Naive thymus-derived CD4-positive, alpha-beta T cell (primary cell): ENCODE measurements at regions not wholly inside any gene's neighbourhood (a gene's known extent, or its start where the extent isn't known, plus 50 kb on each side); places are given as distances from the start of the nearest gene placed in this dataset.

ENCODE experiments used
- ATAC-seq: fragments of 150-1000 bp; cut with Tn5 transposase; 2 replicates; pipeline ENCODE4 v1.10.0; 2021; ENCODE audit warnings: mild to moderate bottlenecking, moderate library complexity
- CTCF ChIA-PET: fragments of 350-600 bp; sonication (Branson Sonifier 250); formaldehyde crosslinking; loops from one replicate; lab custom pipeline; 2021; ENCODE audit warnings: antibody characterized with exemption; lab: Charles Lee
- POLR2A ChIA-PET: fragments of 350-600 bp; sonication (Branson Sonifier 250); formaldehyde crosslinking; loops from one replicate; lab custom pipeline; 2021; ENCODE audit warnings: antibody characterized with exemption, inconsistent platforms; lab: Charles Lee
- DNase-seq, 9 donors: peaks; one replicate each; pipeline versions ENCODE4 v3.0.0 to v3.0.0-alpha.2; 2020 to 2022; ENCODE audit warnings: mixed read lengths in 1 of 9
- H3K27ac ChIP-seq: one replicate; pipeline ENCODE4 v1.7.0; 2013; ENCODE audit warnings: mild to moderate bottlenecking, low read depth, low read length, moderate library complexity
- H3K27me3 ChIP-seq, 2 donors: one replicate each; pipeline ENCODE4 v1.7.0; 2013; ENCODE audit warnings: low read length in 2 of 2, mild to moderate bottlenecking in 2 of 2, moderate library complexity in 2 of 2; ENCODE audit not compliant: control insufficient read depth in 2 of 2, insufficient read depth in 2 of 2
- H3K36me3 ChIP-seq, 3 experiments: 1 replicate in 2 of 3; 2 replicates in 1 of 3; pipeline ENCODE4 v1.7.0; 2013; ENCODE audit warnings: low read length in 3 of 3, mild to moderate bottlenecking in 3 of 3, moderate library complexity in 1 of 3; ENCODE audit not compliant: insufficient read depth in 3 of 3, control insufficient read depth in 2 of 3
- H3K4me1 ChIP-seq, 2 donors: one replicate each; pipeline ENCODE4 v1.7.0; 2013; ENCODE audit warnings: low read length in 2 of 2, mild to moderate bottlenecking in 2 of 2, moderate library complexity in 1 of 2; ENCODE audit not compliant: control insufficient read depth in 2 of 2, insufficient read depth in 2 of 2
- H3K4me3 ChIP-seq: 2 replicates; pipeline ENCODE4 v1.7.0; 2013; ENCODE audit warnings: mild to moderate bottlenecking, low read length
- H3K9me3 ChIP-seq, 3 experiments: 1 replicate in 2 of 3; 2 replicates in 1 of 3; pipeline ENCODE4 v1.7.0; 2013; ENCODE audit warnings: low read length in 3 of 3; ENCODE audit not compliant: control insufficient read depth in 2 of 3
- H3K27ac Mint-ChIP-seq, 9 donors: one replicate each; pipeline ENCODE4 v1.8.0; 2020 to 2022; ENCODE audit warnings: mixed read lengths in 9 of 9, mild to moderate bottlenecking in 8 of 9, moderate library complexity in 5 of 9, inconsistent platforms in 2 of 9
- H3K27me3 Mint-ChIP-seq, 5 donors: one replicate each; pipeline ENCODE4 v1.8.0; 2021 to 2022; ENCODE audit warnings: mixed read lengths in 5 of 5, mild to moderate bottlenecking in 1 of 5
- H3K36me3 Mint-ChIP-seq, 5 donors: one replicate each; pipeline ENCODE4 v1.8.0; 2020 to 2022; ENCODE audit warnings: mixed read lengths in 5 of 5, mild to moderate bottlenecking in 3 of 5, inconsistent platforms in 1 of 5
- H3K4me1 Mint-ChIP-seq, 7 donors: one replicate each; pipeline ENCODE4 v1.8.0; 2020 to 2022; ENCODE audit warnings: mixed read lengths in 7 of 7, mild to moderate bottlenecking in 3 of 7, inconsistent platforms in 1 of 7
- H3K4me3 Mint-ChIP-seq, 10 donors: one replicate each; pipeline ENCODE4 v1.8.0; 2020 to 2022; ENCODE audit warnings: mild to moderate bottlenecking in 10 of 10, mixed read lengths in 10 of 10, moderate library complexity in 6 of 10, inconsistent platforms in 2 of 10
- H3K9me3 Mint-ChIP-seq, 11 donors: one replicate each; pipeline ENCODE4 v1.8.0; 2020 to 2022; ENCODE audit warnings: mixed read lengths in 11 of 11, mild to moderate bottlenecking in 4 of 11, inconsistent platforms in 1 of 11, moderate library complexity in 1 of 11
- intact Hi-C, 2 donors: fragments of 100-400 bp; cut with micrococcal nuclease; formaldehyde crosslinking; loops; one replicate each; pipeline ENCODE4 v1.15.1; 2023

DNA sequence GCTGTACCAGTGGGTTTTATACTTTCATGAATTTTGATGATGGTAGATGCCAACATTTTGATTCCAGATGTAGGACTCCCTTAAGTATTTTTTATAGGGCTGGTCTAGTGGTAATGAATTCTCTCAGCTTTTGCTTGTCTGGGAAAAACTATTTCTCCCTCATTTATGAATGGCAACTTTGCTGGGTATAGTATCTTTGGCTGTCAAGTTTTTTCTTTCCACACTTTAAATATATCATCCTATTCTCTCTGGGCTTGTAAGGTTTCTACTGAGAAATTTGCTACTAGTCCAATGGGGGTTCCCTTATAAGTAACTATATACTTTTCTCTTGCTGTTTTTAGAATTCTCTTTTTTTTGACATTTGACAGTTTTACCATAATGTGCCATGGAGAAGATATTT is 629.3 kb downstream of the NR2F1-AS1 start:
- Mint-ChIP-seq H3K27ac (no peak overlapping the region), H3K4me3 (no peak overlapping the region), H3K9me3 (peaks cover 7 to 59% (median 21%) of the 10 kb centered on the region in 11 donors), H3K27me3 (no peaks in the 10 kb centered on the region), H3K4me1 (no peaks in the 10 kb centered on the region), H3K36me3 (no peaks in the 10 kb centered on the region)
- CTCF ChIA-PET: no interaction called here
- H3K4me1 ChIP-seq: no peaks in the 10 kb centered on the region
- ATAC-seq (no peak), DNase-seq (no peak)
- H3K27ac ChIP-seq: no peak overlapping the region
- intact Hi-C loops: no loop called here
- H3K27me3 ChIP-seq: no peaks in the 10 kb centered on the region
- POLR2A ChIA-PET: no interaction called here
- H3K4me3 ChIP-seq: no peak overlapping the region
- no peaks in the 10 kb centered on the region for H3K36me3 ChIP-seq
- H3K9me3 ChIP-seq: peaks cover 0 to 5% (median 0%) of the 10 kb centered on the region in 3 experiments

DNA sequence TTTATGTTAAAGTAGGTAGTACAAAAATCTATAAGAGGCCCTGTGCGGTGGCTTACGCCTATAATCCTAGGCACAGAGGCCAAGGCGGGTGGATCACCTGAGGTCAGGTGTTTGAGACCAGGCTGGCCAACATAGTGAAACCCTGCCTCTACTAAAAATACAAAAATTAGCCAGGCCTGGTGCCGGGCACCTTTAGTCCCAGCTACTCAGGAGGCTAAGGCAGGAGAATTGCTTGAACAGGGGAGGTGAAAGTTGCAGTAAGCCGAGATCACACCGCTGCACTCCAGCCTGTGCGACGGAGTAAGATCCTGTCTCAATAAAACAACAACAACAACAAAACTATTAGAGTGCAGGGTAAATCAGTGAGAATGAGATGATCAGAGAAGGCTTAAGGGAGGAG is 634.5 kb downstream of the NR2F1-AS1 start:
- ChIA-PET POLR2A (no interaction called here), CTCF (no interaction called here)
- Histone ChIP-seq H3K27ac (no peak overlapping the region), H3K27me3 (no peaks in the 10 kb centered on the region), H3K36me3 (no peaks in the 10 kb centered on the region), H3K4me1 (no peaks in the 10 kb centered on the region), H3K9me3 (no peaks in the 10 kb centered on the region), H3K4me3 (no peak overlapping the region)
- H3K9me3 Mint-ChIP-seq: peaks cover 4 to 29% (median 8%) of the 10 kb centered on the region in 11 donors
- intact Hi-C loops: no loop called here
- no peaks in the 10 kb centered on the region for H3K4me1 Mint-ChIP-seq
- DNase-seq (no peak), ATAC-seq (no peak)
- no peaks in the 10 kb centered on the region for H3K36me3 Mint-ChIP-seq
- no peak overlapping the region for H3K27ac Mint-ChIP-seq
- H3K27me3 Mint-ChIP-seq: no peaks in the 10 kb centered on the region
- H3K4me3 Mint-ChIP-seq: no peak overlapping the region

DNA sequence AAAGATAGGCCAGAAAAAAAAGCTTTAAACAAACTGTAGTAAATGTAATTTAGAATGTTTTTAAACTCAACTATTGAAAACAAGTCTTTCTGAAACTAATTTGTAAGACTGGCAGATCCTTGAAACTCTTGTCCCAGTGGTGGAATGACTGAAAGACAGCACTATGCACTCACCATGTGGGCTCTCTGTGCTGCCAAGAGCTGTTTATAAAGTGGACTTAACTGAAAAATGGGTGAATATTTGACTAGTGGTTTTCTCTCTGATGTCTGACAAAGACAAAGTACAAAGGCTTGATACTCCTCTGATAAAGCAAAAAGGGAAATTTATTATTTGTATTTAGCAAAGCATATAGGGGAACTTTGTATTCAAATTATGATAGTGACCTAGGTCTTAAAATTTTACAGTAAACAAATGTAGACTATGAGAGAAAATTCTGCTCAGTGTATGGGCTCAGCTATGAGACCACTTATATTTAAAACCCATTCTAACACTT is 635.4 kb downstream of the NR2F1-AS1 start:
- CTCF ChIA-PET: no interaction called here
- Mint-ChIP-seq H3K4me1 (no peaks in the 10 kb centered on the region), H3K36me3 (no peaks in the 10 kb centered on the region), H3K4me3 (no peak overlapping the region), H3K9me3 (peaks cover 0 to 26% (median 6%) of the 10 kb centered on the region in 11 donors), H3K27me3 (no peaks in the 10 kb centered on the region), H3K27ac (no peak overlapping the region)
- ATAC-seq (no peak), DNase-seq (no peak)
- Histone ChIP-seq H3K36me3 (no peaks in the 10 kb centered on the region), H3K27ac (no peak overlapping the region), H3K27me3 (no peaks in the 10 kb centered on the region), H3K4me1 (no peaks in the 10 kb centered on the region), H3K4me3 (no peak overlapping the region), H3K9me3 (no peaks in the 10 kb centered on the region)
- POLR2A ChIA-PET: no interaction called here
- intact Hi-C loops: no loop called here

DNA sequence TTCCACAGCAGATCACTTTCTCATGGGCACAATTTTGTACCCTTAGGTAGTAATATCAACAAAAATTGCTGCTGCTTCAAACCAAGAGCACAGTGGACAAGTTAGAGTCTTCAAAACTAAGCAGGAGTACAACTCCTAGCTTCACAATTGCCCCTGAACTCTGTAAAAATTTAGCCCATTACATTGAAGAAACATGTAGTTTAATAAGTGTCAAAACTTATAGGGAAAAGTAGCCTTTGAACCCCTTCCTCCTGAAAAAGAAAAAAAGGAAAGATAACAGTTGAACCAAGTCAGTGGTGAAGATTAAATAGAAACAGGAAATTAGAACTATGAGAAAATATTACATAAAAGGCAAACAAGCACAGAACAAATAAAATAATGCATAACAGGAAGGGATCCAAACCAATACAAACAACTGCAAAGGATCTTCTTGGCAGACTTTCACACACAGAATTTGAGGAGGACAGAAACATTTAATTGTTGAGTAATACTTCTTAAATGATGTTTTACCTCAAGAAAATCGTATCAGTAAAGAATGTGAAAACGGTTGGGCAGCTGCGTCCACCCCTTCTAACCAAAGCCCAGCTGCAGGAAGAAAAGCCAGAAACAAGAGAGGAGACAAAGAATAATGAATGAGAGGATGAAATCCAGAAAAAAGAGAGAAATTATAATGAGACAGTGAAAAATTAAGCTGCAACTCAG is 636.0 kb downstream of the NR2F1-AS1 start:
- ChIA-PET POLR2A (no interaction called here), CTCF (no interaction called here)
- H3K27ac ChIP-seq: no peak overlapping the region
- no peak overlapping the region for H3K4me3 ChIP-seq
- DNase-seq: no peak
- H3K4me1 ChIP-seq: no peaks in the 10 kb centered on the region
- no peaks in the 10 kb centered on the region for H3K27me3 ChIP-seq
- intact Hi-C loops: no loop called here
- Mint-ChIP-seq H3K4me1 (no peaks in the 10 kb centered on the region), H3K27me3 (no peaks in the 10 kb centered on the region), H3K9me3 (peaks cover 0 to 22% (median 6%) of the 10 kb centered on the region in 11 donors), H3K36me3 (no peaks in the 10 kb centered on the region), H3K4me3 (no peak overlapping the region), H3K27ac (no peak overlapping the region)
- no peaks in the 10 kb centered on the region for H3K36me3 ChIP-seq
- H3K9me3 ChIP-seq: no peaks in the 10 kb centered on the region
- no peak for ATAC-seq

DNA sequence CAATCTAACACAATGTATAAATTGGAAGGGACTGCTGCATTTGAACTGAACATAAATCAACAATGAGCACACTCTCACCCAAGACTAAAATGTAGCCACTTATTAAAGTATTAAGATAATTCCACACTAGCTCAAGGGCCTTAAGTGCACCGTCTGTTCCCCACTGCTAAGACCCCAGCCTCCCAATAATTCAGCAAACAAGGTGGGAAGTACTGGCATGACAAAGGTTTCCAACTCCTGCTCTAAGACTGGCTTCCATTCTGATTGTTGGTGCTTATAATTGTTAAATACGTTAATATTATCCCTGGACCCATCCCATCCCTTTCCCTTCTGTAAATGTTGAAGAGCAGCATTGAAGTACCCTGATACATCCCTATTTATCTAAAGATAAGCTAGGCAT is 636.7 kb downstream of the NR2F1-AS1 start:
- ATAC-seq: no peak
- Mint-ChIP-seq H3K4me1 (no peaks in the 10 kb centered on the region), H3K4me3 (no peak overlapping the region), H3K9me3 (peaks cover 0 to 19% (median 6%) of the 10 kb centered on the region in 11 donors), H3K27ac (no peak overlapping the region), H3K36me3 (no peaks in the 10 kb centered on the region), H3K27me3 (no peaks in the 10 kb centered on the region)
- Histone ChIP-seq H3K9me3 (no peaks in the 10 kb centered on the region), H3K36me3 (no peaks in the 10 kb centered on the region), H3K4me3 (no peak overlapping the region), H3K4me1 (no peaks in the 10 kb centered on the region), H3K27ac (no peak overlapping the region), H3K27me3 (no peaks in the 10 kb centered on the region)
- CTCF ChIA-PET: no interaction called here
- POLR2A ChIA-PET: no interaction called here
- no peak for DNase-seq
- intact Hi-C loops: no loop called here

DNA sequence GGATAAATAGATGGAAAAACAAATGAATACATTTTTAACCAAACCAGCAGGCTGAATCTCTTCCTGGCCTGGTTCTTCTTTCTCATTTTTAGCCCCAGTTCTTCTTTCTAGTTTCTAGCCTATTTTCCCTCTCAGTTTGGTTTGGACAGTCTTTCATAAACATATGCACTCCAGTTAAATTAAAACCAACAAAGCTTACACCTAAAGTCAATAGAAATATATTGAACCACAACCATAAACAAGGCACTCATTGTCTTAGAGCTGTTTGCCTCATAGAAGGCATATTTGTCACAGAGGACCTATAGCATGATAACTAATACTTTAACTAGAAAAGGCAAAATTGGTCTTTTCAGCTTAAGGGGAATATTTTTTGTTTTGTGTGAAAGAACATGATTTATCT is 638.3 kb downstream of the NR2F1-AS1 start:
- ATAC-seq: no peak
- no peaks in the 10 kb centered on the region for H3K36me3 Mint-ChIP-seq
- no peaks in the 10 kb centered on the region for H3K36me3 ChIP-seq
- H3K9me3 Mint-ChIP-seq: peaks cover 0 to 6% (median 4%) of the 10 kb centered on the region in 11 donors
- no peak overlapping the region for H3K4me3 ChIP-seq
- H3K27me3 ChIP-seq: no peaks in the 10 kb centered on the region
- ChIA-PET CTCF (no interaction called here), POLR2A (no interaction called here)
- H3K27me3 Mint-ChIP-seq: no peaks in the 10 kb centered on the region
- H3K4me3 Mint-ChIP-seq: no peak overlapping the region
- intact Hi-C loops: no loop called here
- no peak overlapping the region for H3K27ac Mint-ChIP-seq
- no peaks in the 10 kb centered on the region for H3K4me1 Mint-ChIP-seq
- H3K27ac ChIP-seq: no peak overlapping the region
- DNase-seq: no peak
- H3K4me1 ChIP-seq: no peaks in the 10 kb centered on the region
- H3K9me3 ChIP-seq: no peaks in the 10 kb centered on the region

DNA sequence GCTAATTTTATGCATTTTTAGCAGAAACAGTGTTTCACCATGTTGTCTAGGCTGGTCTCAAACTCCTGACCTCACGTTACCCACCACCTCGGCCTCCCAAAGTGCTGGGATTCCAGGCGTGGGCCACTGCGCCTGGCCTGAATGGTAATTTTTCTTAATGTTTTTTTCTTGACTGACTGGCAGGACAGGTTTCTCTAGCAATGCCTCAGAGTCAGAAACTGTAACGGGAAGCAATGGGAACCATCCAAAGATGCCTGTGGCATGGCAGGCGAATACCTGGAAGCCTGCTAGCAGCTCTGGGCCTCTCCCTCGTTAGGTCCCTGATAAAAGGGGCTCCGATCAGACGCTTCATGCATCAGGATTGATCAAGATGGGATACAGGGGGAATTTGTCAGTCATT is 639.2 kb downstream of the NR2F1-AS1 start:
- H3K9me3 ChIP-seq: no peaks in the 10 kb centered on the region
- H3K27me3 Mint-ChIP-seq: no peaks in the 10 kb centered on the region
- no peaks in the 10 kb centered on the region for H3K4me1 Mint-ChIP-seq
- H3K36me3 ChIP-seq: no peaks in the 10 kb centered on the region
- no peak overlapping the region for H3K4me3 ChIP-seq
- no peak overlapping the region for H3K27ac ChIP-seq
- CTCF ChIA-PET: no interaction called here
- H3K27ac Mint-ChIP-seq: no peak overlapping the region
- no peaks in the 10 kb centered on the region for H3K27me3 ChIP-seq
- DNase-seq: no peak
- POLR2A ChIA-PET: no interaction called here
- intact Hi-C loops: no loop called here
- H3K36me3 Mint-ChIP-seq: no peaks in the 10 kb centered on the region
- no peak overlapping the region for H3K4me3 Mint-ChIP-seq
- ATAC-seq: no peak
- H3K4me1 ChIP-seq: no peaks in the 10 kb centered on the region
- H3K9me3 Mint-ChIP-seq: peaks cover 0 to 4% (median 0%) of the 10 kb centered on the region in 11 donors
